Kidney (tissue), 13 donors: ENCODE measurements at regions not wholly inside any gene's neighbourhood (a gene's known extent, or its start where the extent isn't known, plus 50 kb on each side); places are given as distances from the start of the nearest gene placed in this dataset.

ENCODE experiments used
- DNase-seq, 5 donors: peaks; one replicate each; pipeline ENCODE4 v3.0.0-alpha.2; 2013 to 2020
- FAIRE-seq: peaks from 2 replicates; lab custom pipeline; 2012; peaks lifted over from hg19 to GRCh38; lab: Jason Lieb, UNC
- H3K27ac ChIP-seq, 2 donors: one replicate each; pipeline ENCODE4 v1.7.0; 2013; ENCODE audit warnings: low read depth in 2 of 2, low read length in 2 of 2, inconsistent platforms in 1 of 2
- H3K27me3 ChIP-seq: one replicate; pipeline ENCODE4 v1.7.1; 2013; ENCODE audit warnings: low read length, inconsistent platforms; ENCODE audit not compliant: control insufficient read depth, insufficient read depth
- H3K36me3 ChIP-seq, 3 donors: one replicate each; pipeline versions ENCODE4 v1.7.0 to v1.7.1; 2013; ENCODE audit warnings: low read length in 3 of 3, control low read depth in 1 of 3, inconsistent platforms in 1 of 3; ENCODE audit not compliant: insufficient read depth in 3 of 3, control insufficient read depth in 2 of 3
- H3K4me1 ChIP-seq, 3 donors: one replicate each; pipeline versions ENCODE4 v1.7.0 to v1.7.1; 2013; ENCODE audit warnings: low read length in 3 of 3, inconsistent platforms in 1 of 3, low read depth in 1 of 3; ENCODE audit not compliant: control insufficient read depth in 2 of 3, insufficient read depth in 2 of 3
- H3K4me3 ChIP-seq, 3 donors: one replicate each; pipeline versions ENCODE4 v1.7.0 to v1.8.1; 2013; ENCODE audit warnings: low read length in 3 of 3, control low read depth in 1 of 3, inconsistent platforms in 1 of 3
- H3K9ac ChIP-seq, 3 donors: one replicate each; pipeline versions ENCODE4 v1.7.0 to v1.7.1; 2013; ENCODE audit warnings: low read length in 3 of 3, control low read depth in 1 of 3, inconsistent platforms in 1 of 3
- H3K9me3 ChIP-seq, 3 donors: one replicate each; pipeline versions ENCODE4 v1.7.0 to v1.7.1; 2013; ENCODE audit warnings: low read length in 3 of 3, control low read depth in 1 of 3, inconsistent platforms in 1 of 3; ENCODE audit not compliant: control insufficient read depth in 2 of 3, insufficient read depth in 1 of 3
- CTCF ChIP-seq: IDR thresholded peaks from 3 replicates; pipeline ENCODE4 v1.5.1; 2012; ENCODE audit warnings: mild to moderate bottlenecking, moderate library complexity, borderline replicate concordance; ENCODE audit not compliant: insufficient read depth; ENCODE audit errors: extremely low read depth
- intact Hi-C: fragments of 100-400 bp; cut with DNase I; formaldehyde crosslinking; loops from one replicate; pipeline ENCODE4 v1.11.1; 2022
- donor health status: control.
- donor health status: control.
- donor health status: control.
- donor health status: control.
- donor health status: control.
- donor health status: DM: yes; HTN: yes; CAD: no.
- donor health status: Normal renal cell carcinoma (clear cell type).

GRCh38 chr12:23066095-23066494 lies 441.1 kb downstream of the ETNK1 start:
- DNase-seq (no peak), FAIRE-seq (no peak)
- Histone ChIP-seq H3K9ac (no peak overlapping the region), H3K4me3 (no peak overlapping the region), H3K36me3 (no peaks in the 10 kb centered on the region), H3K4me1 (no peaks in the 10 kb centered on the region), H3K27me3 (no peaks in the 10 kb centered on the region), H3K27ac (no peak overlapping the region), H3K9me3 (no peaks in the 10 kb centered on the region)
- intact Hi-C loops: no loop called here
- TF ChIP-seq CTCF: no peak

- H3K36me3 ChIP-seq: no peaks in the 10 kb centered on the region
- H3K27me3 ChIP-seq: no peaks in the 10 kb centered on the region
- DNase-seq (no peak), FAIRE-seq (no peak)
- H3K9me3 ChIP-seq: no peaks in the 10 kb centered on the region
- intact Hi-C loops: no loop called here
- H3K4me3 ChIP-seq: no peak overlapping the region
- no peaks in the 10 kb centered on the region for H3K4me1 ChIP-seq
- TF ChIP-seq CTCF: no peak
- H3K27ac ChIP-seq: no peak overlapping the region
- H3K9ac ChIP-seq: no peak overlapping the region
Observed at GRCh38 chr12:23083267-23083666, 458.3 kb downstream of the ETNK1 start.

GRCh38 chr12:23084236-23084995 lies 459.4 kb downstream of the ETNK1 start:
- Histone ChIP-seq H3K36me3 (no peaks in the 10 kb centered on the region), H3K9me3 (no peaks in the 10 kb centered on the region), H3K4me1 (no peaks in the 10 kb centered on the region), H3K27ac (no peak overlapping the region), H3K4me3 (no peak overlapping the region), H3K27me3 (no peaks in the 10 kb centered on the region), H3K9ac (no peak overlapping the region)
- FAIRE-seq (no peak), DNase-seq (no peak)
- intact Hi-C loops: no loop called here
- no peak for TF ChIP-seq CTCF
